ENCODE measurements at regions not wholly inside any gene's neighbourhood (a gene's known extent, or its start where the extent isn't known, plus 50 kb on each side); places are given as distances from the start of the nearest gene placed in this dataset.

GRCh38 chr21:28834335-28835238 lies 158.1 kb downstream of the LTN1 start:
- Histone ChIP-seq H3K9me3 (ENCODE audit: low read depth, low read length, poor library complexity, severe bottlenecking) (no peaks in the 10 kb centered on the region), H3K27me3 (replicated peaks; ENCODE audit: insufficient read depth, low read depth, low read length, poor library complexity) (no peaks in the 10 kb centered on the region), H3K27ac (ENCODE audit: low read depth, low read length, poor library complexity, severe bottlenecking) (no peak overlapping the region), H3K4me1 (ENCODE audit: insufficient read depth, low read length, poor library complexity, severe bottlenecking) (no peaks in the 10 kb centered on the region), H3K4me3 (ENCODE audit: low read depth, low read length, poor library complexity, severe bottlenecking) (no peak overlapping the region), H3K36me3 (ENCODE audit: insufficient read depth, low read length, poor library complexity, severe bottlenecking) (no peaks in the 10 kb centered on the region)
- ChIA-PET POLR2A (ENCODE audit: low non-redundant PET) (no interaction called here), CTCF (no interaction called here)
- no peak for DNase-seq (ENCODE audit: low spot score)
- no TSS peak for BruUV-seq (replicated peaks)
- intact Hi-C loops (cut with micrococcal nuclease; ENCODE audit: unreplicated experiment) = no loop called here
- TF ChIP-seq EZH2 (IDR thresholded peaks at IDR 0.05; ENCODE audit: borderline replicate concordance, low read depth, low read length, poor library complexity, severe bottlenecking) = no peak
- TF ChIP-seq CTCF (conservative IDR thresholded peaks at IDR 0.05; ENCODE audit: low read depth, low read length) = no peak

- intact Hi-C loops (cut with micrococcal nuclease; ENCODE audit: unreplicated experiment) = no loop called here
- H3K36me3 ChIP-seq (ENCODE audit: insufficient read depth, low read length, poor library complexity, severe bottlenecking) = no peaks in the 10 kb centered on the region
- H3K27ac ChIP-seq (ENCODE audit: low read depth, low read length, poor library complexity, severe bottlenecking) = no peak overlapping the region
- ChIA-PET CTCF (no interaction called here), POLR2A (ENCODE audit: low non-redundant PET) (no interaction called here)
- no TSS peak for BruUV-seq (replicated peaks)
- no peaks in the 10 kb centered on the region for H3K9me3 ChIP-seq (ENCODE audit: low read depth, low read length, poor library complexity, severe bottlenecking)
- no peak overlapping the region for H3K4me3 ChIP-seq (ENCODE audit: low read depth, low read length, poor library complexity, severe bottlenecking)
- TF ChIP-seq EZH2 (IDR thresholded peaks at IDR 0.05; ENCODE audit: borderline replicate concordance, low read depth, low read length, poor library complexity, severe bottlenecking) (no peak), CTCF (conservative IDR thresholded peaks at IDR 0.05; ENCODE audit: low read depth, low read length) (no peak)
- DNase-seq (ENCODE audit: low spot score) = no peak
- H3K4me1 ChIP-seq (ENCODE audit: insufficient read depth, low read length, poor library complexity, severe bottlenecking) = no peaks in the 10 kb centered on the region
- no peaks in the 10 kb centered on the region for H3K27me3 ChIP-seq (replicated peaks; ENCODE audit: insufficient read depth, low read depth, low read length, poor library complexity)
These were observed 159.1 kb downstream of the LTN1 start for GRCh38 chr21:28833609-28834008.

GRCh38 chr21:28833182-28833581 lies 159.5 kb downstream of the LTN1 start:
- no peaks in the 10 kb centered on the region for H3K27me3 ChIP-seq (replicated peaks; ENCODE audit: insufficient read depth, low read depth, low read length, poor library complexity)
- BruUV-seq (replicated peaks) = no TSS peak
- ChIA-PET CTCF (no interaction called here), POLR2A (ENCODE audit: low non-redundant PET) (no interaction called here)
- no peak for TF ChIP-seq CTCF (conservative IDR thresholded peaks at IDR 0.05; ENCODE audit: low read depth, low read length)
- TF ChIP-seq EZH2 (IDR thresholded peaks at IDR 0.05; ENCODE audit: borderline replicate concordance, low read depth, low read length, poor library complexity, severe bottlenecking) = no peak
- no peaks in the 10 kb centered on the region for H3K9me3 ChIP-seq (ENCODE audit: low read depth, low read length, poor library complexity, severe bottlenecking)
- no peaks in the 10 kb centered on the region for H3K36me3 ChIP-seq (ENCODE audit: insufficient read depth, low read length, poor library complexity, severe bottlenecking)
- intact Hi-C loops (cut with micrococcal nuclease; ENCODE audit: unreplicated experiment) = no loop called here
- DNase-seq (ENCODE audit: low spot score) = no peak
- no peaks in the 10 kb centered on the region for H3K4me1 ChIP-seq (ENCODE audit: insufficient read depth, low read length, poor library complexity, severe bottlenecking)
- H3K4me3 ChIP-seq (ENCODE audit: low read depth, low read length, poor library complexity, severe bottlenecking) = no peak overlapping the region
- H3K27ac ChIP-seq (ENCODE audit: low read depth, low read length, poor library complexity, severe bottlenecking) = no peak overlapping the region

Data from A673 (cell line).